Osteocyte (in vitro differentiated cells): ENCODE measurements at regions not wholly inside any gene's neighbourhood (a gene's known extent, or its start where the extent isn't known, plus 50 kb on each side); places are given as distances from the start of the nearest gene placed in this dataset.

Experiments
- DNase-seq: peaks from one replicate; pipeline ENCODE4 v3.0.0; 2021; ENCODE audit warnings: mixed read lengths; ENCODE audit not compliant: unreplicated experiment; ENCODE audit errors: extremely low spot score
- H3K27ac Mint-ChIP-seq: one replicate; pipeline ENCODE4 v1.8.0; 2021; ENCODE audit warnings: mild to moderate bottlenecking, mixed read lengths; ENCODE audit not compliant: unreplicated experiment
- H3K27me3 Mint-ChIP-seq: one replicate; pipeline ENCODE4 v1.8.0; 2021; ENCODE audit warnings: mixed read lengths; ENCODE audit not compliant: unreplicated experiment
- H3K36me3 Mint-ChIP-seq: one replicate; pipeline ENCODE4 v1.8.0; 2021; ENCODE audit warnings: mixed read lengths; ENCODE audit not compliant: unreplicated experiment
- H3K4me1 Mint-ChIP-seq: one replicate; pipeline ENCODE4 v1.8.0; 2021; ENCODE audit warnings: mixed read lengths; ENCODE audit not compliant: unreplicated experiment
- H3K4me3 Mint-ChIP-seq: one replicate; pipeline ENCODE4 v1.8.0; 2021; ENCODE audit warnings: mild to moderate bottlenecking, moderate library complexity, mixed read lengths; ENCODE audit not compliant: unreplicated experiment
- H3K9me3 Mint-ChIP-seq: one replicate; pipeline ENCODE4 v1.8.0; 2021; ENCODE audit warnings: mixed read lengths; ENCODE audit not compliant: unreplicated experiment
- CTCF ChIP-seq: fragments of 200-600 bp; sonication (generic); IDR thresholded peaks from 2 replicates; pipeline ENCODE4 v1.5.0; 2021; ENCODE audit warnings: antibody characterized with exemption, mild to moderate bottlenecking, moderate library complexity

GRCh38 chr7:118057404-118057803 lies 126.6 kb upstream of the LSM8 start:
- Mint-ChIP-seq H3K36me3 (no peaks in the 10 kb centered on the region), H3K4me1 (no peaks in the 10 kb centered on the region), H3K9me3 (no peaks in the 10 kb centered on the region), H3K27ac (no peak overlapping the region), H3K4me3 (no peak overlapping the region), H3K27me3 (peaks cover 16% of the 10 kb centered on the region)
- TF ChIP-seq CTCF, result no peak
- DNase-seq, result no peak

- Mint-ChIP-seq H3K9me3 (no peaks in the 10 kb centered on the region), H3K36me3 (no peaks in the 10 kb centered on the region), H3K4me1 (no peaks in the 10 kb centered on the region), H3K27ac (no peak overlapping the region), H3K27me3 (peaks cover 15% of the 10 kb centered on the region), H3K4me3 (no peak overlapping the region)
- no peak for DNase-seq
- no peak for TF ChIP-seq CTCF
Measured at GRCh38 chr7:118059209-118059608, 124.8 kb upstream of the LSM8 start.

GRCh38 chr7:118060692-118061091 lies 123.3 kb upstream of the LSM8 start:
- Mint-ChIP-seq H3K9me3 (no peaks in the 10 kb centered on the region), H3K36me3 (no peaks in the 10 kb centered on the region), H3K4me3 (no peak overlapping the region), H3K27ac (no peak overlapping the region), H3K27me3 (peaks cover 15% of the 10 kb centered on the region), H3K4me1 (no peaks in the 10 kb centered on the region)
- no peak for DNase-seq
- TF ChIP-seq CTCF, result no peak

GRCh38 chr7:118061386-118061785 lies 122.6 kb upstream of the LSM8 start:
- no peak for TF ChIP-seq CTCF
- Mint-ChIP-seq H3K4me1 (no peaks in the 10 kb centered on the region), H3K9me3 (no peaks in the 10 kb centered on the region)

GRCh38 chr7:118072893-118073674 lies 110.9 kb upstream of the LSM8 start:
- H3K4me1 Mint-ChIP-seq, result no peaks in the 10 kb centered on the region
- no peaks in the 10 kb centered on the region for H3K36me3 Mint-ChIP-seq
- no peak for TF ChIP-seq CTCF
- no peaks in the 10 kb centered on the region for H3K9me3 Mint-ChIP-seq
- no peak overlapping the region for H3K27ac Mint-ChIP-seq
- H3K27me3 Mint-ChIP-seq, result no peaks in the 10 kb centered on the region
- H3K4me3 Mint-ChIP-seq, result no peak overlapping the region
- DNase-seq, result no peak

More at GRCh38 chr7:118061386-118061785, 122.6 kb upstream of the LSM8 start:
- H3K27me3 Mint-ChIP-seq, result peaks cover 15% of the 10 kb centered on the region
- no peak overlapping the region for H3K27ac Mint-ChIP-seq
- no peak overlapping the region for H3K4me3 Mint-ChIP-seq
- DNase-seq, result no peak
- H3K36me3 Mint-ChIP-seq, result no peaks in the 10 kb centered on the region
